PC-3 (cell line): ENCODE measurements at regions not wholly inside any gene's neighbourhood (a gene's known extent, or its start where the extent isn't known, plus 50 kb on each side); places are given as distances from the start of the nearest gene placed in this dataset.
A peak's percentile ranks its signal among the peaks of the same experiment; 100 is the strongest.

Experiments used
- ATAC-seq: fragments of 200-7000 bp; cut with Tn5 transposase; 2 replicates; pipeline ENCODE4 v1.9.1; 2020; ENCODE audit warnings: mild to moderate bottlenecking, moderate library complexity
- BruUV-seq: library from RNA; stranded (reverse); fragments of 400-500 nt; replicated peaks from 2 replicates; lab custom pipeline; 2021; lab: Mats Ljungman, UMichigan
- CTCF ChIA-PET: fragments of 300-600 bp; sonication (Branson Sonifier 250); formaldehyde crosslinking; loops from one replicate; lab custom pipeline; 2022; ENCODE audit warnings: antibody characterized with exemption; lab: Charles Lee
- POLR2A ChIA-PET: fragments of 300-600 bp; sonication (Branson Sonifier 250); formaldehyde crosslinking; loops from one replicate; lab custom pipeline; 2022; ENCODE audit warnings: antibody characterized with exemption; ENCODE audit not compliant: unreplicated experiment; lab: Charles Lee
- DNase-seq: peaks from one replicate; pipeline ENCODE4 v3.0.0-alpha.2; 2015
- H2AFZ ChIP-seq: fragments of 300-600 bp; sonication (generic); 2 replicates; pipeline ENCODE4 v1.6.0; 2016; ENCODE audit warnings: antibody characterized with exemption, low read length
- H3F3A ChIP-seq: fragments of 300-600 bp; sonication (generic); one replicate; pipeline ENCODE4 v1.6.0; 2017; ENCODE audit warnings: antibody characterized with exemption, low read length, control low read depth, mild to moderate bottlenecking; ENCODE audit not compliant: unreplicated experiment
- H3K27ac ChIP-seq: fragments of 300-600 bp; sonication (generic); 2 replicates; pipeline ENCODE4 v1.5.1; 2016; ENCODE audit warnings: mild to moderate bottlenecking, low read length
- H3K27me3 ChIP-seq: fragments of 300-600 bp; sonication (generic); 2 replicates; pipeline ENCODE4 v1.6.1; 2016; ENCODE audit warnings: low read length, mixed read lengths
- H3K36me3 ChIP-seq: fragments of 300-600 bp; sonication (generic); 2 replicates; pipeline ENCODE4 v1.6.1; 2016; ENCODE audit warnings: low read depth, mixed run types, low read length, mixed read lengths
- H3K4me1 ChIP-seq: fragments of 300-600 bp; sonication (generic); 2 replicates; pipeline ENCODE4 v1.5.1; 2016; ENCODE audit warnings: low read length; ENCODE audit not compliant: insufficient read depth
- H3K4me2 ChIP-seq: fragments of 300-600 bp; sonication (generic); 2 replicates; pipeline ENCODE4 v1.6.0; 2016; ENCODE audit warnings: low read length
- H3K4me3 ChIP-seq: fragments of 300-600 bp; sonication (generic); 2 replicates; pipeline ENCODE4 v1.5.1; 2016; ENCODE audit warnings: mild to moderate bottlenecking, low read length, mixed read lengths
- H3K79me2 ChIP-seq: fragments of 300-600 bp; sonication (generic); 2 replicates; pipeline ENCODE4 v1.6.1; 2017; ENCODE audit warnings: low read length, mixed read lengths
- H3K9ac ChIP-seq: fragments of 300-600 bp; sonication (generic); 2 replicates; pipeline ENCODE4 v1.6.0; 2016; ENCODE audit warnings: mild to moderate bottlenecking, low read length
- H3K9me2 ChIP-seq: fragments of 300-600 bp; sonication (generic); replicated peaks from 2 replicates; pipeline ENCODE4 v1.6.1; 2016; ENCODE audit warnings: mixed run types, low read length, mixed read lengths
- H3K9me3 ChIP-seq: fragments of 300-600 bp; sonication (generic); 2 replicates; pipeline ENCODE4 v1.6.1; 2016; ENCODE audit warnings: low read length, mixed read lengths
- H4K20me1 ChIP-seq: fragments of 300-600 bp; sonication (generic); 2 replicates; pipeline ENCODE4 v1.6.1; 2016; ENCODE audit warnings: low read length, mixed read lengths
- CTCF ChIP-seq: fragments of 300-600 bp; sonication (generic); conservative IDR thresholded peaks from 2 replicates; pipeline ENCODE4 v1.5.1; 2017; ENCODE audit warnings: antibody characterized with exemption, low read depth, mild to moderate bottlenecking, low read length
- EZH2 ChIP-seq: fragments of 300-600 bp; sonication (generic); IDR thresholded peaks from one replicate; pipeline ENCODE4 v1.6.1; 2017; ENCODE audit warnings: antibody characterized with exemption, mild to moderate bottlenecking, low read length; ENCODE audit not compliant: unreplicated experiment
- EZH2phosphoT487 ChIP-seq: fragments of 300-600 bp; sonication (generic); IDR thresholded peaks from 2 replicates; pipeline ENCODE4 v1.6.1; 2018; ENCODE audit warnings: mild to moderate bottlenecking, antibody characterized with exemption, low read length, borderline replicate concordance
- intact Hi-C: fragments of 100-400 bp; cut with micrococcal nuclease; formaldehyde crosslinking; loops from 2 replicates; pipeline ENCODE4 v1.9.0; 2023

GRCh38 chr13:99044764-99045163, 66.9 kb upstream of the DOCK9 start:
- Histone ChIP-seq H3K9me3 (no peaks in the 10 kb centered on the region), H3F3A (peaks cover 8% of the 10 kb centered on the region), H3K36me3 (no peaks in the 10 kb centered on the region), H2AFZ (no peak overlapping the region), H3K79me2 (peaks cover 68% of the 10 kb centered on the region), H3K4me3 (no peak overlapping the region), H3K9ac (no peak overlapping the region), H3K4me1 (peaks cover 66% of the 10 kb centered on the region), H4K20me1 (no peaks in the 10 kb centered on the region), H3K27ac (no peak overlapping the region), H3K27me3 (no peaks in the 10 kb centered on the region), H3K4me2 (no peak overlapping the region), H3K9me2 (no peaks in the 10 kb centered on the region)
- BruUV-seq, result no TSS peak
- TF ChIP-seq EZH2, result no peak
- TF ChIP-seq CTCF, result no peak
- no peak for TF ChIP-seq EZH2phosphoT487
- POLR2A ChIA-PET, result no interaction called here
- intact Hi-C loops, result no loop called here
- CTCF ChIA-PET, result no interaction called here
- ATAC-seq (no peak), DNase-seq (no peak)

GRCh38 chr13:99045396-99045795, 67.5 kb upstream of the DOCK9 start:
- intact Hi-C loops, result no loop called here
- Histone ChIP-seq H3K27ac (no peak overlapping the region), H3K9me2 (no peaks in the 10 kb centered on the region), H3F3A (peaks cover 8% of the 10 kb centered on the region), H3K9me3 (no peaks in the 10 kb centered on the region), H3K9ac (no peak overlapping the region), H3K36me3 (no peaks in the 10 kb centered on the region), H2AFZ (no peak overlapping the region), H3K27me3 (no peaks in the 10 kb centered on the region), H3K79me2 (peaks cover 66% of the 10 kb centered on the region), H3K4me2 (no peak overlapping the region), H3K4me3 (no peak overlapping the region), H3K4me1 (peaks cover 66% of the 10 kb centered on the region), H4K20me1 (no peaks in the 10 kb centered on the region)
- DNase-seq (no peak), ATAC-seq (no peak)
- POLR2A ChIA-PET, result no interaction called here
- no TSS peak for BruUV-seq
- CTCF ChIA-PET, result no interaction called here
- TF ChIP-seq CTCF (no peak), EZH2phosphoT487 (no peak), EZH2 (no peak)

- H3K4me3 ChIP-seq, result peak overlapping the region; percentile 59
- H2AFZ ChIP-seq, result peak overlapping the region; percentile 17; the same call in 1 of the 2 replicates
- no peaks in the 10 kb centered on the region for H3K36me3 ChIP-seq
- peak overlapping the region; percentile 88 for H3K4me2 ChIP-seq
- peaks cover 52% of the 10 kb centered on the region for H3K4me1 ChIP-seq
- ChIA-PET CTCF (no interaction called here), POLR2A (no interaction called here)
- no peaks in the 10 kb centered on the region for H4K20me1 ChIP-seq
- peaks cover 67% of the 10 kb centered on the region for H3K79me2 ChIP-seq
- no peaks in the 10 kb centered on the region for H3K27me3 ChIP-seq
- ATAC-seq (peak; percentile 6; the same call in 1 of the 2 replicates), DNase-seq (no peak)
- H3K9ac ChIP-seq, result no peak overlapping the region
- peak overlapping the region; percentile 71 for H3K27ac ChIP-seq
- H3F3A ChIP-seq, result peaks cover 8% of the 10 kb centered on the region
- no peaks in the 10 kb centered on the region for H3K9me3 ChIP-seq
- BruUV-seq, result no TSS peak
- intact Hi-C loops, result no loop called here
- TF ChIP-seq EZH2, result no peak
- no peak for TF ChIP-seq CTCF
- no peak for TF ChIP-seq EZH2phosphoT487
- no peaks in the 10 kb centered on the region for H3K9me2 ChIP-seq
These were observed 69.0 kb upstream of the DOCK9 start for GRCh38 chr13:99046851-99047250.
